ENCODE measurements at regions not wholly inside any gene's neighbourhood (a gene's known extent, or its start where the extent isn't known, plus 50 kb on each side); places are given as distances from the start of the nearest gene placed in this dataset.

DNA sequence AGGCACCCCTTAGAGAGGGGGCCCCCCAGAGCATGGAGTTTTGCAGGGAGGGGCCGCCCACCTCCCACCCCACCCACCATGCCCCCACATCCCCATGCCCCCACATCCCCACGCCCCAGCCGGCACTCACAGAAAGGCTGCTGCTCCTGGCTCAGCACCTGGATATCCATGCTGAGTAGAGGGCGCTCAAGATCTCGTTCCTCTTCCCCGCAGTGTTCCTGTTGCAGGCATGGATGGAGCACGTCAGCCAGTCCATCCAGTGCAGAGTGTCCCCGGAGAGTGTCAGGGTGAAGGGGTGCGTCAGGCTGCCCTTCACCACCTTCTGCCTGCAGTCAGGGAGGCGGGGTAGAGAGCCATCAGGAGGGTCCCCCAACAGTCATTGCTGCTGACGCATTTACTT, 156.2 kb downstream of the CRYBB2 start (continued):
- TF ChIP-seq, protein P1, sequence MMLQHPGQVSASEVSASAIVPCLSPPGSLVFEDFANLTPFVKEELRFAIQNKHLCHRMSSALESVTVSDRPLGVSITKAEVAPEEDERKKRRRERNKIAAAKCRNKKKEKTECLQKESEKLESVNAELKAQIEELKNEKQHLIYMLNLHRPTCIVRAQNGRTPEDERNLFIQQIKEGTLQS (IDR thresholded peaks at IDR 0.05), result no peak
- no peak for TF ChIP-seq POLR2AphosphoS5 (IDR thresholded peaks at IDR 0.05; ENCODE audit: low read depth, low read length)
- TF ChIP-seq, protein P2, sequence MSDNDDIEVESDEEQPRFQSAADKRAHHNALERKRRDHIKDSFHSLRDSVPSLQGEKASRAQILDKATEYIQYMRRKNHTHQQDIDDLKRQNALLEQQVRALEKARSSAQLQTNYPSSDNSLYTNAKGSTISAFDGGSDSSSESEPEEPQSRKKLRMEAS (IDR thresholded peaks at IDR 0.05), result no peak

DNA sequence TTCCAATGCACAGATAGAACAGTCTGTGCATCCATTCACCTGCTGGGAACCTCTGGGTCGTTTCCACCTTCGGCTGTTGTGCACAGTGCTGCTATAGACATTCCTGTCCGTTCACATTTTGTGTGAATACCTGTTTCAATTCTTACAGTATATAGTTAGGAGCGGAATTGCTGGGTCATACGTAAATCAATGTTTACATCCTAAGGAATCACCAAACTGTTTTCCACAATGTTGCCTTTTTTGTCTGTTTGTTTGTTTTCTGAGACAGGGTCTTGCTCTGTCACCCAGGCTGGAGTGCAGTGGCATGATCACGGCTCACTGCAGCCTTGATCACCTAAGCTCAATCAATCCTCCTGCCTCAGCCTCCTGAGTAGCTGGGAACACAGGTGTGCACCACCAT, 158.3 kb downstream of the CRYBB2 start:
- intact Hi-C loops (cut with micrococcal nuclease), result no loop called here
- DNase-seq (ENCODE audit: low read depth, low spot score) (no peak), ATAC-seq (no peak)
- POLR2A ChIA-PET, result no interaction called here
- no peaks in the 10 kb centered on the region for H4K20me1 ChIP-seq (ENCODE audit: insufficient read depth)
- H3K36me3 ChIP-seq (ENCODE audit: control insufficient read depth in 1 of 2, insufficient read depth in 2 of 2, low read length in 2 of 2), result peaks cover 0 to 6% of the 10 kb centered on the region in 2 experiments; a peak in 1 of 4 replicates
- no peak overlapping the region for H3K27ac ChIP-seq (ENCODE audit: low read depth, low read length)
- RAD21 ChIA-PET (ENCODE audit: low non-redundant PET in 1 of 2, low total read pairs in 2 of 2, uncharacterized antibody in 2 of 2, unreplicated experiment in 2 of 2), result no interaction called here
- H3K27me3 ChIP-seq (ENCODE audit: insufficient read depth, low read length), result no peaks in the 10 kb centered on the region
- H3K4me2 ChIP-seq (ENCODE audit: low read length), result no peak overlapping the region
- CTCF ChIA-PET, result no interaction called here
- TF ChIP-seq, protein P3, sequence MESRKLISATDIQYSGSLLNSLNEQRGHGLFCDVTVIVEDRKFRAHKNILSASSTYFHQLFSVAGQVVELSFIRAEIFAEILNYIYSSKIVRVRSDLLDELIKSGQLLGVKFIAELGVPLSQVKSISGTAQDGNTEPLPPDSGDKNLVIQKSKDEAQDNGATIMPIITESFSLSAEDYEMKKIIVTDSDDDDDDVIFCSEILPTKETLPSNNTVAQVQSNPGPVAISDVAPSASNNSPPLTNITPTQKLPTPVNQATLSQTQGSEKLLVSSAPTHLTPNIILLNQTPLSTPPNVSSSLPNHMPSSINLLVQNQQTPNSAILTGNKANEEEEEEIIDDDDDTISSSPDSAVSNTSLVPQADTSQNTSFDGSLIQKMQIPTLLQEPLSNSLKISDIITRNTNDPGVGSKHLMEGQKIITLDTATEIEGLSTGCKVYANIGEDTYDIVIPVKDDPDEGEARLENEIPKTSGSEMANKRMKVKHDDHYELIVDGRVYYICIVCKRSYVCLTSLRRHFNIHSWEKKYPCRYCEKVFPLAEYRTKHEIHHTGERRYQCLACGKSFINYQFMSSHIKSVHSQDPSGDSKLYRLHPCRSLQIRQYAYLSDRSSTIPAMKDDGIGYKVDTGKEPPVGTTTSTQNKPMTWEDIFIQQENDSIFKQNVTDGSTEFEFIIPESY (IDR thresholded peaks at IDR 0.05; ENCODE audit: extremely low read depth, insufficient replicate concordance, low read length), result no peak
- TF ChIP-seq, protein P4, sequence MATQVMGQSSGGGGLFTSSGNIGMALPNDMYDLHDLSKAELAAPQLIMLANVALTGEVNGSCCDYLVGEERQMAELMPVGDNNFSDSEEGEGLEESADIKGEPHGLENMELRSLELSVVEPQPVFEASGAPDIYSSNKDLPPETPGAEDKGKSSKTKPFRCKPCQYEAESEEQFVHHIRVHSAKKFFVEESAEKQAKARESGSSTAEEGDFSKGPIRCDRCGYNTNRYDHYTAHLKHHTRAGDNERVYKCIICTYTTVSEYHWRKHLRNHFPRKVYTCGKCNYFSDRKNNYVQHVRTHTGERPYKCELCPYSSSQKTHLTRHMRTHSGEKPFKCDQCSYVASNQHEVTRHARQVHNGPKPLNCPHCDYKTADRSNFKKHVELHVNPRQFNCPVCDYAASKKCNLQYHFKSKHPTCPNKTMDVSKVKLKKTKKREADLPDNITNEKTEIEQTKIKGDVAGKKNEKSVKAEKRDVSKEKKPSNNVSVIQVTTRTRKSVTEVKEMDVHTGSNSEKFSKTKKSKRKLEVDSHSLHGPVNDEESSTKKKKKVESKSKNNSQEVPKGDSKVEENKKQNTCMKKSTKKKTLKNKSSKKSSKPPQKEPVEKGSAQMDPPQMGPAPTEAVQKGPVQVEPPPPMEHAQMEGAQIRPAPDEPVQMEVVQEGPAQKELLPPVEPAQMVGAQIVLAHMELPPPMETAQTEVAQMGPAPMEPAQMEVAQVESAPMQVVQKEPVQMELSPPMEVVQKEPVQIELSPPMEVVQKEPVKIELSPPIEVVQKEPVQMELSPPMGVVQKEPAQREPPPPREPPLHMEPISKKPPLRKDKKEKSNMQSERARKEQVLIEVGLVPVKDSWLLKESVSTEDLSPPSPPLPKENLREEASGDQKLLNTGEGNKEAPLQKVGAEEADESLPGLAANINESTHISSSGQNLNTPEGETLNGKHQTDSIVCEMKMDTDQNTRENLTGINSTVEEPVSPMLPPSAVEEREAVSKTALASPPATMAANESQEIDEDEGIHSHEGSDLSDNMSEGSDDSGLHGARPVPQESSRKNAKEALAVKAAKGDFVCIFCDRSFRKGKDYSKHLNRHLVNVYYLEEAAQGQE (IDR thresholded peaks at IDR 0.05; ENCODE audit: low read depth), result no peak
- no peak for TF ChIP-seq SP1 (IDR thresholded peaks at IDR 0.05; ENCODE audit: low read depth)
- H3K9me2 ChIP-seq (ENCODE audit: insufficient read depth), result no peaks in the 10 kb centered on the region
- H3K9me3 ChIP-seq (ENCODE audit: control insufficient read depth in 1 of 2, insufficient read depth in 1 of 2, low read depth in 1 of 2, low read length in 2 of 2), result no peaks in the 10 kb centered on the region
- H3K4me1 ChIP-seq (ENCODE audit: control insufficient read depth in 1 of 2, insufficient read depth in 2 of 2, low read length in 2 of 2), result no peaks in the 10 kb centered on the region
- H2AFZ ChIP-seq (ENCODE audit: low read depth, low read length, poor library complexity, severe bottlenecking), result no peak overlapping the region
- no TSS peak for BruUV-seq (replicated peaks)
- peaks cover 5% of the 10 kb centered on the region; the same call in 1 of the 2 replicates for H3K79me2 ChIP-seq (ENCODE audit: insufficient read depth, low read length)
- H3K4me3 ChIP-seq (replicated peaks in 1 of 2; ENCODE audit: low read depth in 1 of 2, low read length in 2 of 2), result no peak overlapping the region
- no peak overlapping the region for H3K9ac ChIP-seq (ENCODE audit: low read length)
